ENCODE measurements at regions not wholly inside any gene's neighbourhood (a gene's known extent, or its start where the extent isn't known, plus 50 kb on each side); places are given as distances from the start of the nearest gene placed in this dataset.

DNA sequence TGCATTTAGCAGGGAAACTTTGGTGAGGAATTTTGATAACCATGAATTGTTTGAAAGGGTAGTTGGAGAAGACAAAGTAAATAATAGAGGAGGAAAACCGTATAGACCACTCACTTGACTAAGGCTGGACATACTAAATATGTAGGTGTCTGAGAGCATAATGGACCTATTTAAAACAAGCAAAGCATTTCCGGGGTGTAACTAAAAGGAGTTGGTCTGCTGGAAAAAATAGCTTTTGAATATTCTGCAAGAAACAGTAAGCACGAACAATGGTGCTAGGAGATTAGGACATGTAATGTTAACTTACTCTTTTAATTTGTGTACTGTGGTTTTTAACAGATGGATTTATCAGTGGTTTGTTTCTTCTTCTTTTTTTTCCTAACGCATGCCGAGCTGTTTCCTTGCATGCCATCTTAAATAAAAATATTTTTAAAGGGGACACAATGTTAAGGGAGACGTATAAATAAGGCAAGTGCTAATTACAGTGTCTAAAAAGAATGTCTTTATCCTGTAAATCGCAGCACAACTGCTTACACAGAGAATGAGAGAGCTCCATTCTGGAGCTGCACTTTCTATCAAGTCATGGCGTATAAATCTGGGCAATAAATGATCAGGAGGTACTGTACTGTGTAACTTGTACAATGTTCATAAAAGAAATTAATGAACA, 492.1 kb downstream of the LMO4 start:
- no peak for DNase-seq (ENCODE audit: low spot score)

- DNase-seq (ENCODE audit: low spot score), result no peak
These were observed 492.6 kb downstream of the LMO4 start for GRCh38 chr1:87821335-87821697.

DNA sequence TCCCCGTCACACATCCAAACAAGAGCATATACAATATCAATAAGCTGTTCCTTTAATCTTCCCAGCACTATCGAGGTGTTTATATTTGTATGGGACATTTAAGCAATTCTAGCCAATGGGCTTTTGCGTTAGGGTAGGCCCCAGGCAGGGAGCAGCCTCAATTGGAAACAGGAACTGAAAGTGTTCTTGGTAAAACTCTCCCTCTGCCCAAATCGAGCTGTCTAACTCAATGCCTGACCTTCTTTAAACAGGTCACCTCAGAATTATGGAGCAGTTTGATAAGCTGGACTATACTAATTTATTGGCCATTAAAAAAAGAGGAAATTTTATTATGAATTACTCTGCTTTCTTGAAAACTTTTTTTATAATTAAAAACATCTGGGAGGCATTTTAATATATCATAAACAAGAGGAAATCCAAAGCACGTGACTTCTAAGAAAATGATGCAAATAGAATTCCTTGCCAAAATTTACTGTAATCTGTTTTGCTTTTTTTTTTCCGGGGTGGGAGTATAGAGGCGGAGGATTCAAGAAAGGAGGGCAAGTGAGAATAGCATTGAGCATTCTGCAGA, 498.1 kb downstream of the LMO4 start:
- DNase-seq (ENCODE audit: low spot score), result no peak

- no peak for DNase-seq (ENCODE audit: low spot score)
These were observed 500.7 kb downstream of the LMO4 start for GRCh38 chr1:87829360-87829759.

- DNase-seq (ENCODE audit: low spot score), result no peak
These were observed 501.8 kb downstream of the LMO4 start for GRCh38 chr1:87830432-87830978.

GRCh38 chr1:87833166-87833565, 504.5 kb downstream of the LMO4 start:
- DNase-seq (ENCODE audit: low spot score), result no peak

GRCh38 chr1:87834151-87834550, 505.5 kb downstream of the LMO4 start:
- DNase-seq (ENCODE audit: low spot score), result no peak

GRCh38 chr1:87834941-87835340, 506.3 kb downstream of the LMO4 start:
- no peak for DNase-seq (ENCODE audit: low spot score)

GRCh38 chr1:87840767-87841166, 512.1 kb downstream of the LMO4 start:
- DNase-seq (ENCODE audit: low spot score), result no peak

DNA sequence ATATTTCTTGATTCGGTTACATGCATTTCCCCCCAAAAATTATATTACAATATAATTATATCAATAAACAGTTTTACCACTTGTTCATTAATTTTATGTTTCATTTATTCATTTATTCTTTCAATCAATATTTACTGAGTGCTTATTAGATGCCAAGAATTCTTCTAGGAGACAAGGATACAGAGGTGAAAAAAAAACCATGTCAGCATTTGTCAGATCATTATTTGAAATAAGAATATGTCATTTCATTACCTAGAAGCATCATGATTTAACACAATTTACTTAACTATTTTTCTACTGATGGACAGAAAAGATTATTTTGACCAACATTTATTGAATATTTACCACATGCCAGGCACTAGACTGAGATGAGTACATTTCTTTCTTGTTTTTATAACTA, 512.7 kb downstream of the LMO4 start:
- no peak for DNase-seq (ENCODE audit: low spot score)

DNA sequence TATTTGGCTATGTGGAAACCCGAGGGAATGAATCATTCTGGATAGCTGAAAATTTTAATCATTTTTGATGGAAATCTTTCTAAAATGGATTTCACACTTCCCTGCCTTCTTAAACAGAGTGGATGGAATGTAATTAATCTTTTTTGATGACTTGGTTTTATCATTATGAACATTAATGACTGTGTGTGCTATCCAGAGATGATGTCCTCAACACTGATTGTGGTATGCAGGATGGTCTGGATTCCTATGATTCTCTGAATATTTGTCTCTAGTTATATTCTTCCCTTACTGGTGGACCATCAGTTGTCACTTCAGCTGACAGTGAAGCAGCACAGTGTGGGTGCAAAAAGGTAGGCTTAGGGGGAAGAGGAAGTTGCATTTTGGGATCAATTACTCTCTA, 513.5 kb downstream of the LMO4 start:
- DNase-seq (ENCODE audit: low spot score), result no peak

DNA sequence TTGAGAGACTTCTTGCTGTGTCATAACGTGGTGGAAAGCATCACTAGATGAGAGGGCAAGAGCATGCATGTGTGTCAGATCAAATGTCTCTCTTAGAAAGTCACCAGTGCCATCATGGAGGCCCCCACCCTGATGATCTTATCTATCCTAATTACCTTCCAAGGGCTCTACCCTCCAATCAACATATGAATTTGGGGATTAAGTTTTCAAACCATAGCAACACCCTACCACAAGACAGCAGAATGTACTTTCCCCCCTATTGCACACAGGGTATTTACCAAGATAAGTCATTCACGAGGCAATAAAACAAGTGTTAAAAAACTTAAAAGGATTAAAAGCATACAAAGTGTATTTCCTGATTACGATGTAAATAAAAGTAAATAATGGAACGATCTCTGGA, 515.6 kb downstream of the LMO4 start:
- peak; percentile 20 for DNase-seq (ENCODE audit: low spot score)

GRCh38 chr1:87851490-87851889, 522.8 kb downstream of the LMO4 start:
- no peak for DNase-seq (ENCODE audit: low spot score)

DNA sequence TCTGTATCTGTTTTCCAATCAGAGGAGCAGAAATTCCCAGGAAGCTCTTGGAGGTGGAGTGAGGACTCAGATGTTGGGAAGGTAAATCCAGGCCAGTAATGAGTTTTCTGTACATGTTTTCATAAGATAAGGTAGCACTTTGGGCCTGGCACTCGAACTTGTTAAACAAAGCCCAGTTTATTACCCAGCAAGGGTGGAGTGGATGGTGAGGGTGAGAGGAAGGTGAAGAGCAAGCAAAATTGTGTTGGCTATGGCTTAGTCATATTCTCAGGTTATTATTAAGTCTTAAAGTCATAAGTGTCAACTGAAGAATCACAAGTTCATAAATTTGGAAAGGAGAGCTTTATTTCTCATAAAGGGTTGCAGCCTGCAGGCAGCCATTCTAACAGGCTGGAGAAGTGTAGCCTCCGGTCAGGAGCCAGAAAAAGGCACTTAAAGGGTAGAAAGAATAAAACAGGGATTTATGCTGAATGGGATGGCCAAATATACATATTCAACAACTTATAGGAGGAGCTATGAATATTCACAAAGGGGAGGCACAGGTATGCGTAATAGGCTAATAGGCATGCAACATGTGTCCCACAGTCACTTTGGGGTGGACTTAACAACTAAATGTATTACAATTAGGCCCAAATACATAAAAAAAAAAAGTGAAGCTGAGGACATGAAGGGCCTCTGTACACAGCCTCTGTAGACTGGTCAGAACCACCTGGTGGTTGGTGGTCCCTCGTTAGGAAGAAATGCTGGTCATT, 523.9 kb downstream of the LMO4 start:
- DNase-seq (ENCODE audit: low spot score), result no peak

DNA sequence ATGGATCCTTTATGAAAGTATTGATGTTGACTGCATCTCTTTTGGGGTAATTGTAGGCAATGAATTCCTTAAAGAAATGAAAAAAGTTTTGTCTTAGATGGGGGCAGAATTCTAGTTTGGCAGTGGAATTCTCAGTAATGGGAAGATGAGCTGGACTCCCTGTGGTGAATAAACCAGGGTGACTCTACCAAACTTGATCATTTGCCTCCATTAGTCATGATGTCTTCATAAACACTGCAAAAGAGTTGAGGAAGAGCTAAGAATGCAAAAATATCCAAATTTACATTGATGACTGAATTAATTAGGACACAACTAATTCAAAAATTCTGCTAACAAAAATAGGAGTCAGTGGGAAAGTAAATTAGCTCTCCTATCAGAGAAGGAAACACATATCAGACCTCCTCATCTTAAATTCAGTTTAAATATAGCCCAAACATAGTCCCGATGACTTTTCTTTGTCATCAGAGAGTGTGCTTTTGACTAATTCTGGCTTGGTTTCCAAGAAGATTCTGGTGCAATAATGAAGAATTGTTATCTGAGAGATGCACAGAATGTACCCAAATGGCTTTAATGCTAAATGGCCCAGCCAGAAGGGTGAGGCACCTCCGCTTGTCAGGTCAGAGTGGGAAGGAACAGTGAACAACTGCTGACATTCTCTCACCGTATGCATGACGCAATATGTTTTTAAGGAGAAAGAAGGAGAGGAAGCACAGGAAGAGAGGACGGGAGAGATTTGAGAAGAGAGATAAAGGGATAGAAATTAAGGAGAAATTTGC, 525.1 kb downstream of the LMO4 start:
- no peak for DNase-seq (ENCODE audit: low spot score)

GRCh38 chr1:87863317-87863716, 534.6 kb downstream of the LMO4 start:
- no peak for DNase-seq (ENCODE audit: low spot score)

DNA sequence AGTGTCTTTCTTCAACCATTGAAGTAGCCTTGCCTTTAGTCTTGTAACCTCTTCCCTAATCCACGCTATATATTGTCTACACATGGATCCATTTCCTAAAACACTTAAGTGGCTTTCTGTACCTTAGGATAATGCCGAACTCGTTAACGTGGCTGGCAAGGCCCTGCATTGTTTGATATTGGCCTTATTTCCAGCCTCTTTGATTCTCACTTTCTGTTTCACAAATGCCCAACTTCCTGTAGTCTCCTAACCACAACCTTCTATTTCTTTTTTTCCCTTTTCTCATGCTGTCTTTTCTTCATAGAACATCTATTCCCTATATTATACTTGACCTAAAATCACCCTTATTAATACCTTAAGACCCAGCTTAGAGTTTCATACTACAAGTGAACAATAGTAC, 536.0 kb downstream of the LMO4 start:
- DNase-seq (ENCODE audit: low spot score), result no peak

DNA sequence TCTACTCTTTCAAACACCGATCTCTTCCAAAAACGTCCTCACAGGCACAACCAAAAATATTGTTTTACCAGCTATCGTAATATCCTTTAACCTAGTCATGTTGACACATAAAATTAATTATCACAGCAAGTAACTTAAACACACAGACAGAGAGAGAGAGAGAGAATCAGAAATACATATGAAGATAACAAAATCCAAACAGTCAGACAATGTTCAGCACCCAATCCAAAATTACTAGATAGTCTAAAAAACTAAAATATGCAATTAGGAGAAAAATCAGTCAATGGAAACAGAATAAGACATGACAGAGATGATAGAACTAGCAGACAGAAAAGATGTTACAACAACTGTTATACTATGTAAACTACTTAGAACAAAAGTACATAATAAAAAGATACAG, 537.7 kb downstream of the LMO4 start:
- no peak for DNase-seq (ENCODE audit: low spot score)

DNA sequence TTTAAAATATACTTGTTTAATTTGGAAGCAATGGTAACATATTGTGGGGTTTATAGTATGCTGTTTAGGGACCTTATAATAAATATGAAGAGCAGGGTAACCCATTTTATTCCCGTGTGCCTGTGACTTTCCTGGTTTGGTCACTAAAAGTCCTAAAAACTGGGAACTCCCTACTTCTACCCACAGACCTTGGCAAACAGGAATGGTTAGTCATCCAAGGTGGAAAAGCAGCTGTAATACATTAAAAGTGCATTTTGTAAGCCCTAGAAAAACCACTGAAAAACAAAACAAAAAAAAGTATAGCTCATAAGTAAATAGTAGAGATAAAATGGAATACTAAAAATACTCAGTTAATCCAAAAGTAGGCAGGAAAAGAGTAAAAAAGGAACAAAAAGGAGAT, 538.9 kb downstream of the LMO4 start:
- no peak for DNase-seq (ENCODE audit: low spot score)

GRCh38 chr1:87869567-87869966, 540.9 kb downstream of the LMO4 start:
- no peak for DNase-seq (ENCODE audit: low spot score)

- no peak for DNase-seq (ENCODE audit: low spot score)
These were observed 543.5 kb downstream of the LMO4 start for GRCh38 chr1:87872189-87872588.

GRCh38 chr1:87872692-87873091, 544.0 kb downstream of the LMO4 start:
- DNase-seq (ENCODE audit: low spot score), result no peak

GRCh38 chr1:87878873-87879272, 550.2 kb downstream of the LMO4 start:
- no peak for DNase-seq (ENCODE audit: low spot score)
